Liver (tissue), 8 donors: ENCODE measurements at regions not wholly inside any gene's neighbourhood (a gene's known extent, or its start where the extent isn't known, plus 50 kb on each side); places are given as distances from the start of the nearest gene placed in this dataset.
A peak's percentile ranks its signal among the peaks of the same experiment; 100 is the strongest.

Experiments used
- DNase-seq: peaks from one replicate; pipeline ENCODE4 v3.0.0-alpha.2; 2017; ENCODE audit warnings: low spot score
- H3K27ac ChIP-seq, 2 donors: one replicate each; pipeline ENCODE4 v1.7.0; 2013; ENCODE audit warnings: inconsistent platforms in 2 of 2, low read length in 2 of 2, control low read depth in 1 of 2, low read depth in 1 of 2, mild to moderate bottlenecking in 1 of 2
- H3K27me3 ChIP-seq, 4 donors: one replicate each; pipeline versions ENCODE4 v1.6.1 to v1.7.0; 2013; ENCODE audit warnings: low read length in 3 of 4, inconsistent platforms in 1 of 4, mild to moderate bottlenecking in 1 of 4, moderate library complexity in 1 of 4; ENCODE audit not compliant: control insufficient read depth in 4 of 4, insufficient read depth in 4 of 4
- H3K36me3 ChIP-seq, 4 donors: one replicate each; pipeline versions ENCODE4 v1.6.1 to v1.7.0; 2013; ENCODE audit warnings: low read length in 3 of 4, mild to moderate bottlenecking in 3 of 4, low read depth in 1 of 4, moderate library complexity in 1 of 4; ENCODE audit not compliant: control insufficient read depth in 4 of 4, insufficient read depth in 3 of 4
- H3K4me1 ChIP-seq, 4 donors: one replicate each; pipeline versions ENCODE4 v1.6.1 to v1.7.0; 2013; ENCODE audit warnings: low read length in 3 of 4, mild to moderate bottlenecking in 3 of 4, moderate library complexity in 1 of 4; ENCODE audit not compliant: control insufficient read depth in 4 of 4, insufficient read depth in 4 of 4
- H3K4me3 ChIP-seq, 3 donors: one replicate each; pipeline versions ENCODE4 v1.6.1 to v1.7.0; 2013; ENCODE audit warnings: low read length in 3 of 3, control low read depth in 1 of 3, low read depth in 1 of 3, mild to moderate bottlenecking in 1 of 3
- H3K9ac ChIP-seq, 2 donors: one replicate each; pipeline ENCODE4 v1.7.0; 2013; ENCODE audit warnings: low read length in 2 of 2, mild to moderate bottlenecking in 2 of 2, moderate library complexity in 2 of 2, control low read depth in 1 of 2, low read depth in 1 of 2
- H3K9me3 ChIP-seq, 4 donors: one replicate each; pipeline versions ENCODE4 v1.6.1 to v1.7.0; 2013; ENCODE audit warnings: low read length in 3 of 4; ENCODE audit not compliant: control insufficient read depth in 4 of 4
- ATF3 ChIP-seq: IDR thresholded peaks from 2 replicates; pipeline ENCODE4 v1.6.1; 2016; ENCODE audit warnings: antibody characterized with exemption
- CTCF ChIP-seq: fragments of 150-350 bp; IDR thresholded peaks from 2 replicates; pipeline ENCODE4 v1.5.1; 2017; ENCODE audit warnings: improper control_type of control experiment, low read depth, low read length; ENCODE audit not compliant: missing input control
- EGR1 ChIP-seq, 2 donors: IDR thresholded peaks; 2 replicates each; pipeline ENCODE4 v1.6.1; 2016 to 2018; ENCODE audit warnings: antibody characterized with exemption in 2 of 2, low read depth in 2 of 2
- FOXA1 ChIP-seq: IDR thresholded peaks from 2 replicates; pipeline ENCODE4 v1.6.1; 2016; ENCODE audit warnings: antibody characterized with exemption
- FOXA2 ChIP-seq: IDR thresholded peaks from 2 replicates; pipeline ENCODE4 v1.6.1; 2016; ENCODE audit warnings: antibody characterized with exemption
- GABPA ChIP-seq, 2 donors: IDR thresholded peaks in 1 of 2; conservative IDR thresholded peaks in 1 of 2; 2 replicates each; pipeline ENCODE4 v1.6.1; 2016; ENCODE audit warnings: antibody characterized with exemption in 2 of 2, mild to moderate bottlenecking in 1 of 2, moderate library complexity in 1 of 2
- HNF4A ChIP-seq, 2 donors: conservative IDR thresholded peaks; 2 replicates each; pipeline ENCODE4 v1.6.1; 2016; ENCODE audit warnings: antibody characterized with exemption in 2 of 2, mild to moderate bottlenecking in 2 of 2
- HNF4G ChIP-seq: IDR thresholded peaks from 2 replicates; pipeline ENCODE4 v1.6.1; 2016; ENCODE audit warnings: antibody characterized with exemption
- JUND ChIP-seq, 2 donors: IDR thresholded peaks; 2 replicates each; pipeline ENCODE4 v1.6.1; 2016; ENCODE audit warnings: antibody characterized with exemption in 2 of 2
- MAX ChIP-seq: IDR thresholded peaks from 2 replicates; pipeline ENCODE4 v1.6.1; 2016; ENCODE audit warnings: antibody characterized with exemption
- NR2F2 ChIP-seq: IDR thresholded peaks from 2 replicates; pipeline ENCODE4 v1.6.1; 2016; ENCODE audit warnings: antibody characterized with exemption
- RAD21 ChIP-seq, 2 donors: IDR thresholded peaks; 2 replicates each; pipeline ENCODE4 v1.6.1; 2016; ENCODE audit warnings: antibody characterized with exemption in 2 of 2, mild to moderate bottlenecking in 2 of 2
- REST ChIP-seq: IDR thresholded peaks from 2 replicates; pipeline ENCODE4 v1.6.1; 2016; ENCODE audit warnings: antibody characterized with exemption, mild to moderate bottlenecking
- RXRA ChIP-seq, 2 donors: IDR thresholded peaks; 2 replicates each; pipeline ENCODE4 v1.6.1; 2017 to 2018; ENCODE audit warnings: antibody characterized with exemption in 2 of 2, mild to moderate bottlenecking in 1 of 2
- SP1 ChIP-seq: IDR thresholded peaks from 2 replicates; pipeline ENCODE4 v1.6.1; 2018; ENCODE audit warnings: antibody characterized with exemption, mild to moderate bottlenecking
- TAF1 ChIP-seq: conservative IDR thresholded peaks from 2 replicates; pipeline ENCODE4 v1.6.1; 2016; ENCODE audit warnings: antibody characterized with exemption, mild to moderate bottlenecking
- YY1 ChIP-seq: IDR thresholded peaks from 2 replicates; pipeline ENCODE4 v1.6.1; 2016; ENCODE audit warnings: antibody characterized with exemption, mild to moderate bottlenecking
- ZBTB33 ChIP-seq: IDR thresholded peaks from 2 replicates; pipeline ENCODE4 v1.6.1; 2016; ENCODE audit warnings: antibody characterized with exemption
- WGBS: extraction: QIAGEN DNeasy Blood & Tissue Kit; methylation state at CpG from one replicate; pipeline ENCODE4 v1.1.7; 2013; 5-methylcytosine and 5-hydroxymethylcytosine counted together
- donor health status: healthy.
- donor health status: healthy.
- donor health status: healthy.
- donor health status: healthy.
- donor health status: healthy.

- Histone ChIP-seq H3K4me3 (no peak overlapping the region), H3K27ac (no peak overlapping the region), H3K27me3 (no peaks in the 10 kb centered on the region), H3K9ac (no peak overlapping the region), H3K36me3 (no peaks in the 10 kb centered on the region), H3K4me1 (peaks cover 0 to 6% (median 2%) of the 10 kb centered on the region in 4 donors), H3K9me3 (peaks cover 0 to 6% (median 0%) of the 10 kb centered on the region in 4 donors)
- no peak for DNase-seq
- TF ChIP-seq JUND (IDR thresholded peaks at IDR 0.05), result no peak
- no peak for TF ChIP-seq FOXA2
- TF ChIP-seq FOXA1, result no peak
- TF ChIP-seq SP1, result no peak
- no peak for TF ChIP-seq NR2F2
- peak in 1 of 2 donors; percentile 3 for TF ChIP-seq RXRA (IDR thresholded peaks at IDR 0.05)
- no peak for TF ChIP-seq RAD21 (IDR thresholded peaks at IDR 0.05)
- peak in 1 of 2 donors; percentile 15 for TF ChIP-seq EGR1 (IDR thresholded peaks at IDR 0.05; ENCODE audit: low read depth in 2 of 2)
- WGBS, result 33% methylated on average over 3 of the region's 3 CpGs
Observed at GRCh38 chr1:90135286-90135685, 140.4 kb downstream of the ZNF326 start.

- no peak overlapping the region for H3K27ac ChIP-seq
- DNase-seq, result no peak
- TF ChIP-seq HNF4G (no peak), FOXA2 (no peak), TAF1 (no peak), ATF3 (no peak), NR2F2 (no peak), FOXA1 (no peak), CTCF (no peak), REST (no peak), ZBTB33 (no peak), RAD21 (IDR thresholded peaks at IDR 0.05) (no peak), YY1 (no peak), MAX (no peak), HNF4A (conservative IDR thresholded peaks at IDR 0.05) (no peak), SP1 (no peak), JUND (IDR thresholded peaks at IDR 0.05) (no peak), GABPA (IDR thresholded peaks at IDR 0.05 in 1 of 2, conservative IDR thresholded peaks at IDR 0.05 in 1 of 2) (no peak), EGR1 (IDR thresholded peaks at IDR 0.05; ENCODE audit: low read depth in 2 of 2) (no peak), RXRA (IDR thresholded peaks at IDR 0.05) (no peak)
- H3K27me3 ChIP-seq, result no peaks in the 10 kb centered on the region
- no peak overlapping the region for H3K9ac ChIP-seq
- H3K9me3 ChIP-seq, result peaks cover 0 to 6% (median 0%) of the 10 kb centered on the region in 4 donors
- H3K36me3 ChIP-seq, result no peaks in the 10 kb centered on the region
- 81% methylated on average over 6 of the region's 6 CpGs for WGBS
- H3K4me3 ChIP-seq, result no peak overlapping the region
- H3K4me1 ChIP-seq, result peaks cover 0 to 6% (median 2%) of the 10 kb centered on the region in 4 donors
Observed at GRCh38 chr1:90134175-90134955, 139.5 kb downstream of the ZNF326 start.
